ENCODE measurements at regions not wholly inside any gene's neighbourhood (a gene's known extent, or its start where the extent isn't known, plus 50 kb on each side); places are given as distances from the start of the nearest gene placed in this dataset.
"Not testable (repeated sequence)": the region's sequence is repeated elsewhere in the genome, so short reads cannot be mapped to it uniquely, and the experiment has no call there.

DNA sequence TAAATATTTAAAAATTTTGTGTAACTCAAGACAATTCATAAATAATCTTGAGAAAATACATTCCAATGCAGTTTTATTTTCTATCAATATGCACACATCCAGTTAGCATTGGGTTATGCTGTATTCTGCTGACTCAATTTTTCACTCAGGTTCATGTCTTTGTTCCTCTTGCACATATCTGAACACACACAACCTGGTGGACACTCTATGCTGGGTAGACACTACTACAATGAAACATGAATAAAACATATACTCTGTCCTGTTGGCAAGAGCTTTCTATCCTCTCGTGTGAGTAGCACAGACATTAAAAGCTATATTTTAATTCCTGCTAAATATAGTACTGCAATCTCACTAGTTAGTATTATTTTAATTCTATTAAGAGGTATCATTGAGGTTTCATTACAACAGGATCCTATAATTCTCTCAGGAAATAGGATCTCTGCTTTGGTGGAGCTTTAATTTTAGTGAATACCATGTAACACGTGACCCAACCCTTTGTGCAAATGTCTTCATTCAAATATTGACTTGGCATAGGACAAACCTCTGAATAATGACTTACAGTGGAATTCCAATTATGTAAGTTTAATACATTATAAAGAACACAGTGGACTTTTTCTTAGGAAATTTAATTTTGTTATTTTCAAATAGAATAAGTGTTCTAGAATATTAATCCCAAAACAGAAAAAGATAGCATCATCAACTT, 342.3 kb upstream of the TMEFF2 start:
- DNase-seq: no peak

- DNase-seq: no peak
Measured at GRCh38 chr2:192535956-192536921, 341.5 kb upstream of the TMEFF2 start.

- DNase-seq: no peak
Measured at GRCh38 chr2:192534072-192534471, 339.3 kb upstream of the TMEFF2 start.

- DNase-seq: not testable (repeated sequence)
Measured at GRCh38 chr2:192524642-192525251, 330.0 kb upstream of the TMEFF2 start.

DNA sequence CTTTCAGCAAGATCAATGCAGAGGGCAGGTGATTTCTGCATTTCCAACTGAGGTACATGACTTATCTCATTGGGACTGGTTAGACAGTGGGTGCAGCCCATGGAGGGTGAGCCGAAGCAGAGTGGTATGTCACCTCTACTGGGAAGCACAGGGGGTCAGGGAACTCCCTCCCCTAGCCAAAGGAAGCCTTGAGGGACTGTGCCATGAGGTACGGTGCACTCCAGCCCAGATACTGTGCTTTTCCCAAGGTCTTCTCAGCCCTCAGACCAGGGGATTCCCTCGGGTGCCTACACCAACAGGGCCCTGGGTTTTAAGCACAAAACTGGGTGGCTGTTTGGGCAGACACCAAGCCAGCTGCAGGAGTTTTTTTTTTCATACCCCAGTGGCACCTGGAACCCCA, 329.5 kb upstream of the TMEFF2 start:
- DNase-seq: not testable (repeated sequence)

GRCh38 chr2:192515937-192516336, 321.2 kb upstream of the TMEFF2 start:
- DNase-seq: no peak

- no peak for DNase-seq
Measured at GRCh38 chr2:192513575-192513974, 318.8 kb upstream of the TMEFF2 start.

DNA sequence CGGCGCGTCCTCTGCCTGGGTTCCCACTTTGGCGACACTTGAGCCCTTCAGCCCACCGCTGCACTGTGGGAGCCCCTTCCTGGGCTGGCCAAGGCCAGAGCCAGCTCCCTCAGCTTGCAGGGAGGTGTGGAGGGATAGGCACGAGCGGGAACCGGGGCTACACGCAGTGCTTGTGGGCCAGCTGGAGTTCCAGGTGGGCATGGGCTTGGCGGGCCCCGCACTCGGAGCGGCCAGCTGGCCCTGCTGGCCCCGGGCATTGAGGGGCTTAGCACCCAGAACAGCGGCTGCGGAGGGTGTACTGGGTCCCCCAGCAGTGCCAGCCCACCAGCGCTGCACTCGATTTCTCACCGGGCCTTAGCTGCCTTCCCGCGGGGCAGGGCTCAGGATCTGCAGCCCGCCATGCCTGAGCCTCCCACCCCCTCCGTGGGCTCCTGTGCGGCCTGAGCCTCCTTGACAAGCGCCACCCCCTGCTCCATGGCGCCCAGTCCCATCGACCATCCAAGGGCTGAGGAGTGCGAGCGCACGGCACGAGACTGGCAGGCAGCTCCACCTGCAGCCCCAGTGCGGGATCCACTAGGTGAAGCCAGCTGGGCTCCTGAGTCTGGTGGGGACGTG, 313.2 kb upstream of the TMEFF2 start:
- DNase-seq: not testable (repeated sequence)

GRCh38 chr2:192500550-192501200, 305.9 kb upstream of the TMEFF2 start:
- no peak for DNase-seq

DNA sequence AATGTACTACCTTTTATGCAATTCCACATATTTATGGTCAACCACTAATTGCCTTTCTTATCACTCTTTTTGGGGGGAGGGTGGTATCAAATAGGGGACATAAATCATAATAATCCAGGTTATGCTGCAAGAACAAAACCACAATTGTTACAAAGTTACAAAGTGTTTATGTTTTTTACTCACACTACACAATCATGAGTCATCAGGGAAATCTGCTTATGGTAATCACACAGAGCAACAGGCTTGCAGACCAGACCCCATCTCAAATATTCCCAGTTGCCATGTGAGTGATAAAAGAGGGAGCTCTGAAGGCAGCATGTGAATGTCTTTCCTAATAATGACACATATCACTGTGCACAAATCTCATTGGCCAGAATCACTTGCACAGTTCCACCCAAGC, 304.7 kb upstream of the TMEFF2 start:
- no peak for DNase-seq

DNA sequence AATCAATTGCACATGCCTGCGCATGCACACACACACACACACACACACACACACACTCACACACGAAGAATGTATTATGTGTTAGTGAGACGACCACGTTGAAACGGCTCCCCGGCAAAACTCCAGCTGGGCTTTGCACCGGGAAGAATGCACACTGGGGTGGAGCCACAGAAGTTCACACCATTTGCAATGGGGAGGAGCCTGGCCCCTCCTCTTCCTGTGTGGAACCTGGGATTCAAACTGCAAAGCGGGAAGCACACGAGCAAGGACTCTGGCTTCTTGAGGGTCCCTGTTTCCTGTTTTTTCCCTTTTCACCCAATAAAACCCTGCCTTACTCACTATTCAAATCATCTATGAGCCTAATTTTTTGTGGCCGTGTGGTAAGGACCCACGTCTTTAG, 304.0 kb upstream of the TMEFF2 start:
- no peak for DNase-seq

GRCh38 chr2:192488158-192488557, 293.4 kb upstream of the TMEFF2 start:
- DNase-seq: not testable (repeated sequence)

DNA sequence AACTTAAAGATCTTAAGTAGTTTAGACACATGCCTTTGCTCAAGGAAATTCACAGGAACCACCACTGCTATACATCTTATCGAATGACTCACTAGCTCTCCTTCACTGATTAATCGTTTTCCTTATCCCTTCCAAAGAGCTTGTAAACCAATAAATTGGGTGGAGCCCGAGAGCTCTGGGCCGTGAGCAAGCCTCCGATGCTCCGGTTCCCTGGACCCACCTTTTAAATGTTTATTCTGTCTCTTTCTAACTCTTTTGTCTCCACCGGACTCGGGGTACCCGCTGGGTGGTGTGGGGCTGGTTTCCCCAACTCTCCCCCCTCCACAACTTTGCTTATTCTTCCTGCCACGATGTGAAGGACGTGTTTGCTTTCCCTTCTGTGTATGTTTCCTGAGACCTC, 292.9 kb upstream of the TMEFF2 start:
- no peak for DNase-seq

DNA sequence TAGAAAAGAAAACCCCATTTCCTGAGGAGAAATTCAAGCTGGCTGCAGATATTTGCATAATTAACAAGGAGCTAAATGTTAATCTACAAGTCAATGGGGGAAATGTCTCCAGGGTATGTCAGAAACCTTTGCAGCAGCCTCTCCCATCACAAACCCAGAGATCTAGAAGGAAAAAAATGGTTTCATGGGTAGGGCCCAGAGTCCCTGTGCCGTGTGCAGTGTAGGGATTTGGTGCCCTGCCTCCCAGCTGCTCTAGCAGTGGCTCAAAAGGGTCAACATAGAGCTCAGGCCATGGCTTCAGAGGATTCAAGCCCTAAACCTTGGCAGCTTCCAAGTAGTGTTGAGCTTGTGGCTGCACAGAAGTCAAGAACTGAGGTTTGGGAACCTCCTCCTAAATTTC, 290.2 kb upstream of the TMEFF2 start:
- no peak for DNase-seq

DNA sequence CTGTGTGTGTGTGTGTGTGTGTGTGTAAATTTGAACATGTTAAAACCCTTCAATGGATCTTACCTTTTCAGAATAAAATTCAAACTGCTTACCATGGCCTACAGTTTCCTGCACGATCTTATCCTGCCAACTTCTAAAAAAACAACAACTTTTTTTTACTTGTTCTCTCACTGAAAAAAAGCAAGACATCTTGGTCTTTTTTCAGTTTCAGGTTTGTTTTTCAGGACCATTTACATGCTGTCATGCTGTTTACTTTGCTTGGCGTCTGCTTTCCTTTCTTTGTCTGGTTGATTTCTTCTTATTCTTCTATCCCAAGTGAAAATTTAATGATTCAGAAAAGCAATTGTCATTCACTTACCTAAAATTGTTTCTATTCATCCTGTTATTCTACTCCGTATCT, 286.3 kb upstream of the TMEFF2 start:
- DNase-seq: no peak

DNA sequence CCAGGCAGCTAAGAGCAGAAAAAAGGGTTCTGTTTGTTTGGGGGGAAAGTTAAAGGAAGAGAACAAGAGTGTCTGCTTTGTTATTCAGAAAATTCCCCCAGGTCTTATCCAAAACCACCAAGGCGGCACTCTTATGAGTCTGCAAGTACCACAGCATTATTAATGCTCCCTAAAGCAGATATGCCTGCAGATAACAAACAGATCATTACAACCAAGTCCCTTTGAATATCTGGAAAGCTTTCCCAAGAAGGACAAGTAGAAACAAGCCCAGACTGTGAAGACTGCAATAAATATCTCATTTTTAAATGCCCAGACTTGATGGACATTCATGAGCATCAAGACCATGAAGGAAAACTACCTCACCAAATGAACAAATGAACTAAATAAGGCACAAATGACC, 278.6 kb upstream of the TMEFF2 start:
- no peak for DNase-seq

DNA sequence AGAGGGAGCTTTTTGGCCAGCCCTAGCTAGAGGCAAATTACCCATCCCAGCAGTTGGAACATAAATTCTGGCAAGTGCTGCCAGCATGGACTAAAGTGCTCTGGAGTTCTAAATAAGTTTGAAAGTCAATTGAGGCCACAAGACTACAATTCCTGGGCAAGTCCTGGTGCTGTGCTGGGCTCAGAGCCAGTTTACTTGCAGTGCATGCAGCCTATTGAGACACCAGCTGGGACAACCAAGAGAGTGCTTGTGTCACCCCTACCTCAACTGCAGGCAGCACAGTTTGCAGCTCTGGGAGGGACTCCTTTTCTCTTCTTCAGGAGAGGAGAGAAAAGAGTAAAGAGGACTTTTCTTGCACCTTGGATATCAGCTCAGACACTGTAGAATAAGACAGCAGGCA, 277.2 kb upstream of the TMEFF2 start:
- DNase-seq: no peak

DNA sequence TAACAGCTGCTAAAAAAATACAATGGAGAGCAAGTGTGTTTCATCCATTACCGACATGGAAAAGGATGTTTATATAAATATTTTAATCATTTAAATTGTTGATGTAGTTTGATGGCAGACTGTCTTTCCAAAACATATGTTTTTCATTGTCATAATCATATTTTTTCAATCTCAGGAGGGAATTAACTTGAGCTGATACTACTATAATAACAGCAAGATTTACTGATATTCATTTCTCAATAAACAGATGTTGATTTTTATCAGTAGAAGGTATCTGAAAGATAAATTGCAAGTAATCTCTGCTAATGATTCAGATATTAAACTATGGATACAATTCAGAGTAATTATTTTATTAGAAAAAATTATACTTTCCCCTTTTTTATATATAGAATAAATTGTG, 274.9 kb upstream of the TMEFF2 start:
- DNase-seq: no peak

GRCh38 chr2:192467953-192468660, 273.4 kb upstream of the TMEFF2 start:
- DNase-seq: no peak

GRCh38 chr2:192465141-192465540, 270.4 kb upstream of the TMEFF2 start:
- no peak for DNase-seq

DNA sequence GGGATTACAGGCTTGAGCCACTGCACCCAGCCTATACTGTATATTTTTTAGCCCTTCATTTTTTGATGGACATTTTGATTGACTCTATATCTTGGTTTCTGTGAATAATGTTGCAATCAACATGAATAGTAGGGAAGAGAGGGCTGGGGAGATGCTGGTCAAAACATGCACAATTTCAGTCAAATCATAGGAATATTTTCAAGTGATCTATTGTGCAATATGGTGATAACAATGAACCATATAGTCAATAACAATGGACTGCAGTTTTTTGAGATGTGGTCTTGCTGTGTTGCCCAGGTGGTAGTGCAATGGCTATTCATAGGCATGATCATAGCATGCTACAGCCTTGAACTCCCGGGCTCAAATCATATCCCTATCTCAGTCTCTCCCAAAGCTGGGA, 264.7 kb upstream of the TMEFF2 start:
- DNase-seq: no peak

- no peak for DNase-seq
Measured at GRCh38 chr2:192448881-192449280, 254.1 kb upstream of the TMEFF2 start.

Data from 8988T (cell line).